ENCODE measurements at regions not wholly inside any gene's neighbourhood (a gene's known extent, or its start where the extent isn't known, plus 50 kb on each side); places are given as distances from the start of the nearest gene placed in this dataset.

DNA sequence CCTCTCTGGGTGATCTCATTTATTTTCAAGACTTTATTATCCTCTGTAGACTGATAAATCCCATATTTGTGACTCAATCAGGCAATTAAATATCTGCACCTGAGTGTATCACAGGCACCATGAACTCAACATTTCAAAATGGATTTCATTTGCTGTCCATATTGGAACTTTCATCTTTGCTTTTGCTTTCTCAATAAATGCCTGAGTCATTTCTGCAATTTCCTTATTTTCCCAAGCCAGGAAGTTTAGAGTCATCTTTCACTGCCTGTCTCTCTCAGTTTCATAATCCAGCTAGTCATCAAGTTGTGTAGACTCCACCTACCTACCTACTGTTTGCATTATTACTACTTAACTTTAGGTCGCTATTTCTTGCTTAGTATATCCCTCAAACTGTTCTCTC is 540.9 kb downstream of the LMO4 start:
- intact Hi-C loops (cut with DNase I), result no loop called here
- H3K27me3 ChIP-seq (ENCODE audit: control insufficient read depth, insufficient read depth, low read length), result no peaks in the 10 kb centered on the region
- FAIRE-seq, result no peak
- H3K4me1 ChIP-seq (ENCODE audit: control insufficient read depth in 2 of 3, insufficient read depth in 2 of 3, low read depth in 1 of 3, low read length in 3 of 3), result no peaks in the 10 kb centered on the region
- no peaks in the 10 kb centered on the region for H3K36me3 ChIP-seq (ENCODE audit: control insufficient read depth in 2 of 3, insufficient read depth in 3 of 3, low read length in 3 of 3)
- H3K9me3 ChIP-seq (ENCODE audit: control insufficient read depth in 2 of 3, insufficient read depth in 1 of 3, low read length in 3 of 3), result peaks cover 0 to 5% (median 0%) of the 10 kb centered on the region in 3 donors
- TF ChIP-seq CTCF (IDR thresholded peaks at IDR 0.05; ENCODE audit: borderline replicate concordance, extremely low read depth, insufficient read depth), result no peak
- DNase-seq, result no peak
- H3K27ac ChIP-seq (ENCODE audit: low read depth in 2 of 2, low read length in 2 of 2), result no peak overlapping the region
- H3K9ac ChIP-seq (ENCODE audit: low read length in 3 of 3), result no peak overlapping the region
- H3K4me3 ChIP-seq (ENCODE audit: low read length in 3 of 3), result no peak overlapping the region

GRCh38 chr1:87872189-87872588 is 543.5 kb downstream of the LMO4 start:
- Histone ChIP-seq H3K4me3 (ENCODE audit: low read length in 3 of 3) (no peak overlapping the region), H3K9me3 (ENCODE audit: control insufficient read depth in 2 of 3, insufficient read depth in 1 of 3, low read length in 3 of 3) (no peaks in the 10 kb centered on the region), H3K36me3 (ENCODE audit: control insufficient read depth in 2 of 3, insufficient read depth in 3 of 3, low read length in 3 of 3) (no peaks in the 10 kb centered on the region), H3K9ac (ENCODE audit: low read length in 3 of 3) (no peak overlapping the region), H3K27me3 (ENCODE audit: control insufficient read depth, insufficient read depth, low read length) (no peaks in the 10 kb centered on the region), H3K27ac (ENCODE audit: low read depth in 2 of 2, low read length in 2 of 2) (no peak overlapping the region), H3K4me1 (ENCODE audit: control insufficient read depth in 2 of 3, insufficient read depth in 2 of 3, low read depth in 1 of 3, low read length in 3 of 3) (no peaks in the 10 kb centered on the region)
- FAIRE-seq, result no peak
- no peak for TF ChIP-seq CTCF (IDR thresholded peaks at IDR 0.05; ENCODE audit: borderline replicate concordance, extremely low read depth, insufficient read depth)
- intact Hi-C loops (cut with DNase I), result no loop called here
- DNase-seq, result no peak

GRCh38 chr1:87872692-87873091 is 544.0 kb downstream of the LMO4 start:
- Histone ChIP-seq H3K9me3 (ENCODE audit: control insufficient read depth in 2 of 3, insufficient read depth in 1 of 3, low read length in 3 of 3) (no peaks in the 10 kb centered on the region), H3K27ac (ENCODE audit: low read depth in 2 of 2, low read length in 2 of 2) (no peak overlapping the region), H3K4me3 (ENCODE audit: low read length in 3 of 3) (no peak overlapping the region), H3K9ac (ENCODE audit: low read length in 3 of 3) (no peak overlapping the region), H3K4me1 (ENCODE audit: control insufficient read depth in 2 of 3, insufficient read depth in 2 of 3, low read depth in 1 of 3, low read length in 3 of 3) (no peaks in the 10 kb centered on the region), H3K27me3 (ENCODE audit: control insufficient read depth, insufficient read depth, low read length) (no peaks in the 10 kb centered on the region), H3K36me3 (ENCODE audit: control insufficient read depth in 2 of 3, insufficient read depth in 3 of 3, low read length in 3 of 3) (no peaks in the 10 kb centered on the region)
- DNase-seq (no peak), FAIRE-seq (no peak)
- intact Hi-C loops (cut with DNase I), result no loop called here
- no peak for TF ChIP-seq CTCF (IDR thresholded peaks at IDR 0.05; ENCODE audit: borderline replicate concordance, extremely low read depth, insufficient read depth)

DNA sequence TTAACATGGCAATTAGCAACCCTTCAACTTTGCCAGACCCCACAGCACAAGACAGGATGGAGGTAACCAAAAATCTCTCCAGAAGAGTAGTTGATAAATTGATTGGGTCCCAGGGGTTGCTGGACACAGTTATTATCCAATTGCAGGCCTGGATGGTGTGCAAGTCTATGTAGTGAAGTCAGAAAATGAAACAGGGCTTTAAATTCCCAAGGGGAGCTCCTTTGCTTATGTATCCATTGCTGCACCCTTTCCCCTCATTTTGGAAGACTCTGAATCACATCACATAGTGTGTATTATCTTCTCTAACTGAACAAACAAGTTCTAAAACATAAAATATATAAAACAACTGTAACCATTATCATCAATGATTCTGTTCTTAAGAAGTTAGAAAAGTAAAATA is 550.2 kb downstream of the LMO4 start:
- DNase-seq (no peak), FAIRE-seq (peak; percentile 29)
- Histone ChIP-seq H3K27ac (ENCODE audit: low read depth in 2 of 2, low read length in 2 of 2) (no peak overlapping the region), H3K27me3 (ENCODE audit: control insufficient read depth, insufficient read depth, low read length) (no peaks in the 10 kb centered on the region), H3K4me1 (ENCODE audit: control insufficient read depth in 2 of 3, insufficient read depth in 2 of 3, low read depth in 1 of 3, low read length in 3 of 3) (no peaks in the 10 kb centered on the region), H3K9ac (ENCODE audit: low read length in 3 of 3) (no peak overlapping the region), H3K9me3 (ENCODE audit: control insufficient read depth in 2 of 3, insufficient read depth in 1 of 3, low read length in 3 of 3) (no peaks in the 10 kb centered on the region), H3K4me3 (ENCODE audit: low read length in 3 of 3) (no peak overlapping the region), H3K36me3 (ENCODE audit: control insufficient read depth in 2 of 3, insufficient read depth in 3 of 3, low read length in 3 of 3) (no peaks in the 10 kb centered on the region)
- no peak for TF ChIP-seq CTCF (IDR thresholded peaks at IDR 0.05; ENCODE audit: borderline replicate concordance, extremely low read depth, insufficient read depth)
- intact Hi-C loops (cut with DNase I), result no loop called here
